Mesenchymal stem cell (in vitro differentiated cells and primary cell): ENCODE measurements at regions not wholly inside any gene's neighbourhood (a gene's known extent, or its start where the extent isn't known, plus 50 kb on each side); places are given as distances from the start of the nearest gene placed in this dataset.

Source experiments
- DNase-seq: peaks from one replicate; pipeline ENCODE4 v3.0.0-alpha.2; 2013
- H2AFZ ChIP-seq: one replicate; pipeline ENCODE4 v1.6.1; 2013; ENCODE audit warnings: low read depth, mild to moderate bottlenecking, control low read depth, inconsistent platforms, low read length, moderate library complexity
- H2AK5ac ChIP-seq: 2 replicates; pipeline ENCODE4 v1.6.1; 2013; ENCODE audit warnings: low read length, moderate library complexity, mild to moderate bottlenecking, inconsistent platforms; ENCODE audit not compliant: severe bottlenecking
- H2BK120ac ChIP-seq: one replicate; pipeline ENCODE4 v1.6.1; 2013; ENCODE audit warnings: low read depth, mild to moderate bottlenecking, inconsistent platforms, low read length, moderate library complexity
- H2BK12ac ChIP-seq, 2 experiments: one replicate each; pipeline ENCODE4 v1.6.1; 2013; ENCODE audit warnings: inconsistent platforms in 2 of 2, low read length in 2 of 2, mild to moderate bottlenecking in 2 of 2, moderate library complexity in 2 of 2, control low read depth in 1 of 2
- H2BK15ac ChIP-seq: one replicate; pipeline ENCODE4 v1.6.1; 2013; ENCODE audit warnings: mild to moderate bottlenecking, low read depth, inconsistent platforms; ENCODE audit not compliant: poor library complexity, severe bottlenecking
- H2BK5ac ChIP-seq: 2 replicates; pipeline ENCODE4 v1.6.1; 2013; ENCODE audit warnings: low read depth, mild to moderate bottlenecking, low read length, control low read depth, inconsistent platforms; ENCODE audit not compliant: poor library complexity, severe bottlenecking
- H3K14ac ChIP-seq, 2 experiments: one replicate each; pipeline ENCODE4 v1.6.1; 2013; ENCODE audit warnings: inconsistent platforms in 2 of 2, low read length in 2 of 2, control low read depth in 1 of 2, mild to moderate bottlenecking in 1 of 2, moderate library complexity in 1 of 2
- H3K18ac ChIP-seq, 2 experiments: one replicate each; pipeline ENCODE4 v1.6.1; 2013; ENCODE audit warnings: inconsistent platforms in 2 of 2, low read length in 2 of 2, control low read depth in 1 of 2, low read depth in 1 of 2, mild to moderate bottlenecking in 1 of 2
- H3K23ac ChIP-seq, 2 experiments: one replicate each; pipeline ENCODE4 v1.6.1; 2013; ENCODE audit warnings: inconsistent platforms in 2 of 2, low read length in 2 of 2, mild to moderate bottlenecking in 2 of 2, moderate library complexity in 2 of 2, control low read depth in 1 of 2
- H3K27ac ChIP-seq: 2 replicates; pipeline ENCODE4 v1.5.1; 2013; ENCODE audit warnings: mild to moderate bottlenecking, moderate library complexity, low read length, control low read depth, inconsistent platforms; ENCODE audit not compliant: poor library complexity, severe bottlenecking
- H3K27me3 ChIP-seq, 2 experiments: 2 replicates each; pipeline versions ENCODE4 v1.6.1 to v1.7.0; 2013; ENCODE audit warnings: low read length in 2 of 2, mild to moderate bottlenecking in 2 of 2, moderate library complexity in 2 of 2, control low read depth in 1 of 2, inconsistent platforms in 1 of 2; ENCODE audit not compliant: control insufficient read depth in 1 of 2, insufficient read depth in 1 of 2
- H3K36me3 ChIP-seq, 2 experiments: 2 replicates each; pipeline versions ENCODE4 v1.6.1 to v1.7.0; 2013; ENCODE audit warnings: low read length in 2 of 2, control low read depth in 1 of 2, inconsistent platforms in 1 of 2, low read depth in 1 of 2, mild to moderate bottlenecking in 1 of 2; ENCODE audit not compliant: insufficient read depth in 2 of 2, control insufficient read depth in 1 of 2
- H3K4ac ChIP-seq, 2 experiments: one replicate each; pipeline ENCODE4 v1.6.1; 2013; ENCODE audit warnings: inconsistent platforms in 2 of 2, low read length in 2 of 2, mild to moderate bottlenecking in 2 of 2, moderate library complexity in 2 of 2, control low read depth in 1 of 2, low read depth in 1 of 2
- H3K4me1 ChIP-seq: 2 replicates; pipeline ENCODE4 v1.6.1; 2013; ENCODE audit warnings: low read depth, low read length, control low read depth; ENCODE audit not compliant: control insufficient read depth, insufficient read depth
- H3K4me2 ChIP-seq: 2 replicates; pipeline ENCODE4 v1.6.1; 2013; ENCODE audit warnings: low read length, mild to moderate bottlenecking, inconsistent platforms; ENCODE audit not compliant: poor library complexity, severe bottlenecking
- H3K4me3 ChIP-seq, 2 experiments: 2 replicates each; pipeline versions ENCODE4 v1.5.1 to v1.7.0; 2013; ENCODE audit warnings: low read length in 2 of 2, mild to moderate bottlenecking in 2 of 2, control low read depth in 1 of 2, low read depth in 1 of 2; ENCODE audit not compliant: insufficient read depth in 1 of 2
- H3K79me1 ChIP-seq: replicated peaks from 2 replicates; pipeline ENCODE4 v1.6.1; 2013; ENCODE audit warnings: mild to moderate bottlenecking, control low read depth, low read length, inconsistent platforms; ENCODE audit not compliant: poor library complexity, severe bottlenecking
- H3K9ac ChIP-seq: 2 replicates; pipeline ENCODE4 v1.7.0; 2013; ENCODE audit warnings: mild to moderate bottlenecking, low read length, moderate library complexity
- H3K9me3 ChIP-seq: 2 replicates; pipeline ENCODE4 v1.7.0; 2013; ENCODE audit warnings: mild to moderate bottlenecking, low read length; ENCODE audit not compliant: control insufficient read depth
- H4K8ac ChIP-seq: one replicate; pipeline ENCODE4 v1.6.1; 2013; ENCODE audit warnings: inconsistent platforms, mild to moderate bottlenecking, low read length, moderate library complexity
- H4K91ac ChIP-seq: one replicate; pipeline ENCODE4 v1.6.1; 2013; ENCODE audit warnings: mild to moderate bottlenecking, low read length, inconsistent platforms
- WGBS: methylation state at CpG from one replicate; pipeline ENCODE4 v1.1.7; 2013; ENCODE audit warnings: mixed read lengths; 5-methylcytosine and 5-hydroxymethylcytosine counted together

GRCh38 chr3:168983046-168983445 lies 680.5 kb downstream of the MECOM start:
- no peak overlapping the region for H3K4me3 ChIP-seq
- no peak overlapping the region for H2AK5ac ChIP-seq
- no peak overlapping the region for H3K4me2 ChIP-seq
- no peak overlapping the region for H2BK15ac ChIP-seq
- no peak overlapping the region for H4K91ac ChIP-seq
- no peak overlapping the region for H3K18ac ChIP-seq
- no peaks in the 10 kb centered on the region for H3K4me1 ChIP-seq
- H3K27ac ChIP-seq, result no peak overlapping the region
- H2BK120ac ChIP-seq, result no peak overlapping the region
- no peak overlapping the region for H3K9ac ChIP-seq
- H3K27me3 ChIP-seq, result no peaks in the 10 kb centered on the region
- H3K14ac ChIP-seq, result no peak overlapping the region
- no peaks in the 10 kb centered on the region for H3K36me3 ChIP-seq
- no peak overlapping the region for H2BK12ac ChIP-seq
- no peak overlapping the region for H3K4ac ChIP-seq
- H4K8ac ChIP-seq, result no peak overlapping the region
- H3K9me3 ChIP-seq, result no peaks in the 10 kb centered on the region
- no CpG with 5 or more reads among the region's 1 CpG for WGBS
- no peak for DNase-seq
- no peak overlapping the region for H2AFZ ChIP-seq
- H3K79me1 ChIP-seq, result no peaks in the 10 kb centered on the region
- no peak overlapping the region for H3K23ac ChIP-seq
- no peak overlapping the region for H2BK5ac ChIP-seq

GRCh38 chr3:168981396-168981795 lies 682.1 kb downstream of the MECOM start:
- Histone ChIP-seq H4K8ac (no peak overlapping the region), H3K4me2 (no peak overlapping the region), H3K18ac (no peak overlapping the region), H2BK15ac (no peak overlapping the region), H3K23ac (no peak overlapping the region), H3K27ac (no peak overlapping the region), H2AK5ac (no peak overlapping the region), H3K4me3 (no peak overlapping the region), H3K36me3 (no peaks in the 10 kb centered on the region), H2BK120ac (no peak overlapping the region), H2BK5ac (no peak overlapping the region), H3K4me1 (no peaks in the 10 kb centered on the region), H3K9ac (no peak overlapping the region), H3K79me1 (no peaks in the 10 kb centered on the region), H3K4ac (no peak overlapping the region), H3K9me3 (no peaks in the 10 kb centered on the region), H4K91ac (no peak overlapping the region), H2AFZ (no peak overlapping the region), H2BK12ac (no peak overlapping the region), H3K14ac (no peak overlapping the region), H3K27me3 (no peaks in the 10 kb centered on the region)
- 100% methylated on average over 1 of the region's 4 CpGs for WGBS
- DNase-seq, result no peak

GRCh38 chr3:168977716-168978374 lies 685.7 kb downstream of the MECOM start:
- H3K27ac ChIP-seq, result no peak overlapping the region
- H2BK15ac ChIP-seq, result no peak overlapping the region
- H3K36me3 ChIP-seq, result no peaks in the 10 kb centered on the region

GRCh38 chr3:168976969-168977368 lies 686.5 kb downstream of the MECOM start:
- Histone ChIP-seq H3K4me2 (no peak overlapping the region), H3K18ac (no peak overlapping the region), H2AK5ac (no peak overlapping the region), H4K8ac (no peak overlapping the region), H3K9ac (no peak overlapping the region), H3K14ac (no peak overlapping the region), H3K9me3 (no peaks in the 10 kb centered on the region), H4K91ac (no peak overlapping the region), H2AFZ (no peak overlapping the region), H2BK12ac (no peak overlapping the region), H2BK5ac (no peak overlapping the region), H3K4me3 (no peak overlapping the region), H3K27ac (no peak overlapping the region), H2BK120ac (no peak overlapping the region), H2BK15ac (no peak overlapping the region), H3K27me3 (no peaks in the 10 kb centered on the region), H3K4ac (no peak overlapping the region), H3K4me1 (no peaks in the 10 kb centered on the region), H3K79me1 (no peaks in the 10 kb centered on the region), H3K23ac (no peak overlapping the region), H3K36me3 (no peaks in the 10 kb centered on the region)
- no CpG with 5 or more reads among the region's 2 CpGs for WGBS
- DNase-seq, result no peak

More at GRCh38 chr3:168977716-168978374, 685.7 kb downstream of the MECOM start:
- Histone ChIP-seq H2BK12ac (no peak overlapping the region), H3K4me1 (no peaks in the 10 kb centered on the region), H3K18ac (no peak overlapping the region), H3K14ac (no peak overlapping the region), H3K4ac (no peak overlapping the region), H3K4me3 (no peak overlapping the region), H3K9me3 (no peaks in the 10 kb centered on the region), H3K9ac (no peak overlapping the region), H4K91ac (no peak overlapping the region), H2BK120ac (no peak overlapping the region), H4K8ac (no peak overlapping the region), H3K23ac (no peak overlapping the region), H3K4me2 (no peak overlapping the region), H3K27me3 (no peaks in the 10 kb centered on the region), H3K79me1 (no peaks in the 10 kb centered on the region), H2AFZ (no peak overlapping the region), H2BK5ac (no peak overlapping the region), H2AK5ac (no peak overlapping the region)
- 81% methylated on average over 5 of the region's 5 CpGs for WGBS
- no peak for DNase-seq
